ENCODE measurements at regions not wholly inside any gene's neighbourhood (a gene's known extent, or its start where the extent isn't known, plus 50 kb on each side); places are given as distances from the start of the nearest gene placed in this dataset.
A peak's percentile ranks its signal among the peaks of the same experiment; 100 is the strongest.

DNA sequence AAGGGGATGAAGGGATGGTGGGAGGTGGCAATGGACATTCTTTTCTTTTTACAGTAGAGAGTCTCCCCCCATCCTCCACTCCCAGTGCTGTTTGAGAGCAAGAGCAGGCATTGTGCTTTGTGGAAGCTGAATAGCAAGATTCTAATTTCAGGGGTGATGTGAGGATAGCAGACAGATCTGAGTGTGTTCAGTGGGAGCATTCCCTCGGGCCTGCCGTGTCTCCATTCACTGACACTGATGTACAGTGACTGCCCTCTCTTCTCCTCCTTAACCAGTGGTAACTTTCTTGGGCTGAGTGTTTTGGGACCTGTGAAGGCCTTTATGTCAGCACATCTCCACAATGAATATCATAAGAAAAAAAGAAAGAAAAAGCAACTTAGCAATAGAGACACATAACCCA lies 396.6 kb upstream of the RPS6KA3 start:
- no peaks in the 10 kb centered on the region for H3K27me3 ChIP-seq (ENCODE audit: control insufficient read depth, insufficient read depth, low read length, poor library complexity, severe bottlenecking)
- H3K27me3 Mint-ChIP-seq (ENCODE audit: insufficient read depth): peaks cover 2% of the 10 kb centered on the region
- H3K9me3 Mint-ChIP-seq: no peaks in the 10 kb centered on the region
- no peaks in the 10 kb centered on the region for H3K9me3 ChIP-seq (ENCODE audit: control insufficient read depth, low read length)
- H3K27ac Mint-ChIP-seq: no peak overlapping the region
- TF ChIP-seq, protein P1, sequence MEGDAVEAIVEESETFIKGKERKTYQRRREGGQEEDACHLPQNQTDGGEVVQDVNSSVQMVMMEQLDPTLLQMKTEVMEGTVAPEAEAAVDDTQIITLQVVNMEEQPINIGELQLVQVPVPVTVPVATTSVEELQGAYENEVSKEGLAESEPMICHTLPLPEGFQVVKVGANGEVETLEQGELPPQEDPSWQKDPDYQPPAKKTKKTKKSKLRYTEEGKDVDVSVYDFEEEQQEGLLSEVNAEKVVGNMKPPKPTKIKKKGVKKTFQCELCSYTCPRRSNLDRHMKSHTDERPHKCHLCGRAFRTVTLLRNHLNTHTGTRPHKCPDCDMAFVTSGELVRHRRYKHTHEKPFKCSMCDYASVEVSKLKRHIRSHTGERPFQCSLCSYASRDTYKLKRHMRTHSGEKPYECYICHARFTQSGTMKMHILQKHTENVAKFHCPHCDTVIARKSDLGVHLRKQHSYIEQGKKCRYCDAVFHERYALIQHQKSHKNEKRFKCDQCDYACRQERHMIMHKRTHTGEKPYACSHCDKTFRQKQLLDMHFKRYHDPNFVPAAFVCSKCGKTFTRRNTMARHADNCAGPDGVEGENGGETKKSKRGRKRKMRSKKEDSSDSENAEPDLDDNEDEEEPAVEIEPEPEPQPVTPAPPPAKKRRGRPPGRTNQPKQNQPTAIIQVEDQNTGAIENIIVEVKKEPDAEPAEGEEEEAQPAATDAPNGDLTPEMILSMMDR (conservative IDR thresholded peaks at IDR 0.05): no peak
- H3K4me1 Mint-ChIP-seq: no peaks in the 10 kb centered on the region
- H3K36me3 Mint-ChIP-seq (ENCODE audit: low read depth): no peaks in the 10 kb centered on the region
- no peaks in the 10 kb centered on the region for H3K4me1 ChIP-seq (ENCODE audit: control insufficient read depth, insufficient read depth, low read length)
- no peak overlapping the region for H3K9ac ChIP-seq (ENCODE audit: extremely low read depth, low read length, poor library complexity, severe bottlenecking)
- no peak overlapping the region for H3K4me3 Mint-ChIP-seq
- WGBS, 2 experiments (ENCODE audit: insufficient coverage in 1 of 2, insufficient read length in 1 of 2): 80% methylated on average over 1 of the region's 2 CpGs; no CpG with 5 or more reads in 1 of the 2 experiments
- no peak overlapping the region for H3K4me3 ChIP-seq (ENCODE audit: low read length)
- no peaks in the 10 kb centered on the region for H3K36me3 ChIP-seq (ENCODE audit: control insufficient read depth, insufficient read depth, low read length)
- peak overlapping the region; percentile 70 for H3K27ac ChIP-seq (ENCODE audit: low read depth, low read length)
- DNase-seq: no peak

DNA sequence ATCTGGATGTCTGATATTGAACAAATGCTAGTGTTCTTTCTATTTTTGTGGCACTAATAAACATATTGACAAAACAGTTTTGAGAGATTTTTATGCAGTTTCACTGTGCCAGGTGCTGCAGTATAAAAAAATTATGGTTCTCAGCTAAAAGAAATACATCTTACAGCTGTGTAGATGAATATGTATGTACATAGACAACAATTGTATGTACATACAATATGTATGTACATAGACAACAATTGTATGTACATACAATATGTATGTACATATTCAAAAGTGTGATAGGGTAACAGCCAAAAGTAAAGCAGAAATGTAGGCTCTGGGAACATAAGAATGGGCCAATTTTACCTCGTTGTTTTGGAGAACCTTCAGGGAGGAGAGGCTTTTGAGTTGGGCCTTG lies 390.0 kb upstream of the RPS6KA3 start:
- Histone ChIP-seq H3K4me3 (ENCODE audit: low read length) (no peak overlapping the region), H3K9ac (ENCODE audit: extremely low read depth, low read length, poor library complexity, severe bottlenecking) (no peak overlapping the region), H3K27me3 (ENCODE audit: control insufficient read depth, insufficient read depth, low read length, poor library complexity, severe bottlenecking) (no peaks in the 10 kb centered on the region), H3K36me3 (ENCODE audit: control insufficient read depth, insufficient read depth, low read length) (no peaks in the 10 kb centered on the region), H3K27ac (ENCODE audit: low read depth, low read length) (no peak overlapping the region), H3K4me1 (ENCODE audit: control insufficient read depth, insufficient read depth, low read length) (no peaks in the 10 kb centered on the region), H3K9me3 (ENCODE audit: control insufficient read depth, low read length) (no peaks in the 10 kb centered on the region)
- H3K27ac Mint-ChIP-seq: no peak overlapping the region
- H3K36me3 Mint-ChIP-seq (ENCODE audit: low read depth): no peaks in the 10 kb centered on the region
- H3K27me3 Mint-ChIP-seq (ENCODE audit: insufficient read depth): no peaks in the 10 kb centered on the region
- H3K4me1 Mint-ChIP-seq: no peaks in the 10 kb centered on the region
- H3K9me3 Mint-ChIP-seq: peaks cover 8% of the 10 kb centered on the region
- TF ChIP-seq, protein P1 (conservative IDR thresholded peaks at IDR 0.05): no peak
- WGBS, 2 experiments (ENCODE audit: insufficient coverage in 1 of 2, insufficient read length in 1 of 2): 78 to 86% methylated on average over 1 of the region's 1 CpG
- no peak overlapping the region for H3K4me3 Mint-ChIP-seq
- no peak for DNase-seq

DNA sequence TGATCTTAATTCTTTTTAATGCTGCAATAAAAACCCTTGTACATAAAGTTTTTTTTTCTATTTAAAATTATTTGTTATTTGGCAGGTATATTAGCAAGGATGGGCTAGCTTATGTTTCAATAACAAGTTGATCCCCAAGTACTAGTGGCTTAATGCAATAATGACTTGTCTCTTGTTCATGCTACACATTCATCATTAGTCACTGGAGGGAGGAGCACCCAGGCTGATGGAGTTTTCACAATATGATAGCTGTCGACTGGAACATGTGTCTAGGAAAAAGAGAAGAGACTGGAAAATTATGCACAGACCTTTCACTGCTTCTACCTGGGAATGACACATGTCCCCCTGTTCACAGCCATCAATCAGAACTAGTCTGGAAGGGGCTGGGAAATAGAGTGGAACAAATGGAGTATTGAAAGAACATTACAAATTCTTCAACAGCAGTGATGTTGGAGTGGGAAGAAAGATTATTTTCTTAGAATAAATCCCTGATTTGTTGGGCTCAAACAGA lies 387.9 kb upstream of the RPS6KA3 start:
- no peaks in the 10 kb centered on the region for H3K36me3 Mint-ChIP-seq (ENCODE audit: low read depth)

More for the DNA sequence above, 387.9 kb upstream of the RPS6KA3 start:
- H3K9me3 Mint-ChIP-seq: peaks cover 8% of the 10 kb centered on the region
- H3K9me3 ChIP-seq (ENCODE audit: control insufficient read depth, low read length): no peaks in the 10 kb centered on the region
- DNase-seq: no peak
- H3K4me3 ChIP-seq (ENCODE audit: low read length): no peak overlapping the region
- no peaks in the 10 kb centered on the region for H3K27me3 ChIP-seq (ENCODE audit: control insufficient read depth, insufficient read depth, low read length, poor library complexity, severe bottlenecking)
- H3K27ac Mint-ChIP-seq: no peak overlapping the region
- no peaks in the 10 kb centered on the region for H3K36me3 ChIP-seq (ENCODE audit: control insufficient read depth, insufficient read depth, low read length)
- H3K27me3 Mint-ChIP-seq (ENCODE audit: insufficient read depth): no peaks in the 10 kb centered on the region
- H3K27ac ChIP-seq (ENCODE audit: low read depth, low read length): no peak overlapping the region
- no peak overlapping the region for H3K9ac ChIP-seq (ENCODE audit: extremely low read depth, low read length, poor library complexity, severe bottlenecking)
- H3K4me1 ChIP-seq (ENCODE audit: control insufficient read depth, insufficient read depth, low read length): no peaks in the 10 kb centered on the region
- no peak overlapping the region for H3K4me3 Mint-ChIP-seq
- H3K4me1 Mint-ChIP-seq: no peaks in the 10 kb centered on the region
- TF ChIP-seq, protein P1 (conservative IDR thresholded peaks at IDR 0.05): no peak
- WGBS, 2 experiments (ENCODE audit: insufficient coverage in 1 of 2, insufficient read length in 1 of 2): 100% methylated on average over 1 of the region's 1 CpG; no CpG with 5 or more reads in 1 of the 2 experiments
